NCI-H524 treated with DMSO at 0.1 percent for 48 hours (cell line): ENCODE measurements at regions not wholly inside any gene's neighbourhood (a gene's known extent, or its start where the extent isn't known, plus 50 kb on each side); places are given as distances from the start of the nearest gene placed in this dataset.
A peak's percentile ranks its signal among the peaks of the same experiment; 100 is the strongest.
"Not testable (repeated sequence)": the region's sequence is repeated elsewhere in the genome, so short reads cannot be mapped to it uniquely, and the experiment has no call there.

Experiments
- DNase-seq: peaks from one replicate; lab custom pipeline; 2025; lab: John Stamatoyannopoulos, UW

DNA sequence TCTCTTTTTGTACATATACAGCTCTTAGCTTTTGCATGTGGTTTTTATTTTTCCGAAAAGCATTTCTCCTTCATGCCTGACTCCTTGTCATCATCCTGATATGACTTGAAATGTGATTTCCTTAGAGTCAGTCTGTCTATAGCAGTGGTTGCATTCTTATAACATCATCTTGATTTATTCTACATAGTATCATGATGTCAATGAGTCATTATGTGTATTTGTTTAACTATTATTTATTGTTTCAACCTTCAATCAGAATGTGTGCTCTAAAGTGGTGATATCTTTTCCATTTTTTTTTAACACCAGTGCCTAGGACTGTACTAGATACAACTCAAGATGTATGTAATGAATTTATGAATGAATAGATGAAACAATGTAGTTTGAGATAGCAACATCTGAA, 354.9 kb upstream of the CDH8 start:
- DNase-seq = no peak

DNA sequence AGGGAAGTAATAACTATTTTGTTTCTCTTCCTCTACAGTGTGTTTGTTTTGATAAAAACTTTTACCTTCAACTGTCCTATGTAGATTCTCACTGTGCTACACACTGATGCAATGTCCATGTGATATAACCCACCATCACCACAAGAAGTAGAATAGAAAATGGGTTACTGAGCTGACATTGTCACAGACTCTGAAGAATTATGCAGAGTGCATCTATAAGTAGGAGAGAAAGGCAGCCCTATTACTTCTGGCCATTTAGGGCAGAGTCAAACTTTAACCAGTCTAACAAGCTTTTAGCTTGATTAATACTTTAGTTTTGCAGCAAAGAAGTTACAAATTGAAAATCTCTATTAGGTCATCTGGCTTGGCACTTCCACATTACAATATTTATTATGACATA, 354.0 kb upstream of the CDH8 start:
- DNase-seq = no peak

DNA sequence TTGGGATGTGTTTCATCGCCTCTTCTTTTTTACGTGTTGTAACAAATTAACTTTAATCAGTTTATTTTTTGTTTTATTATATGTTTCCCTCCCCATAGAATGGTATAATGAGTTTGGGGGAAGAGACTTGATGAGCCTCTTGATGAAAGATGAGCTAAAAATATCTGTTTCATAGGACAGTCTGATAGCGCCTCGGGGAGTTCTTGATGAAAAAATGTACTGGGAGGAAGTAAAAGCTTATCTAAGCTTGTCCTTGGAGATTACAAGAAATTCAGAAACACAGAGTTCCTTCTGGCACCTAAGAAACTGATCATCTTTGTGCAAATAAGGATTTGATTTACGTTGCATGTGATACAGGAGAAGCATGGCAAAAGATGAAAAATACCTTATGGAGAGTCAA, 350.2 kb upstream of the CDH8 start:
- DNase-seq = no peak

DNA sequence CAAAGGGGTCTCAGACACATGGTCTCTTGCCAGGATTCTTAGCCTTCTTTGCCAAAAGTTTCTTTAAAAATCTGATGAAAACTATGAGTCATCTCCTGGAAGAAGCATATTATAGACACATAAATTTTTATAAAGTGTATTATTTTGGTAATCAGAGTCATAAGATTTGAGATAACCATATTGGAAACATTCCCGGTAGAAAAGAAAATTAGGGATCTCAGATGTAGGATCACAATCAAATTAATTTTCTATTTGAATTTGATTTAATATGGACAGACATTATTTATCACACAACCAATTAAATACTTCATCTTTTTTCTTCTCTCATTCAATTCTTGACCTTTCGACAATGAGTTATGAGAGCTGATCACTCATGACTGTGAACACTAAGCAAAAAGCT, 347.7 kb upstream of the CDH8 start:
- no peak for DNase-seq

DNA sequence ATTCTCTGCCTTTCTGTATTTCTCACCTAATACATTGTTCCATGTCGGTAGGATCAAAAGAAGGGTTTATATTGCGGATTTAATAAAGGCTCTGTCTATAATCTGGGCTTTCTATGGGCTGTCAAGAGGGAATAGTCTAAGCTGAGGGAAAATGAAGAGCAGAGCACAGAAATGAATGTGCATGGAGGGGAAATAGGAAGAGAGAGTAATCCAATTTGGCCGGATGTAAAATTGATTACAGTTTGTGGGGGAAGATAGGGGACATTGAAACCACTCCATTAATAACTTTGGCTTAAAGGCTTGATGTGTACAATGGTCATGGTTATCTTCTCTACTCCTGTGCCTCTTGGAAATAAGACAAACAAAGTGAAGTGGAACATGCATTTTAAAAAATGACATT, 334.2 kb upstream of the CDH8 start:
- no peak for DNase-seq

DNA sequence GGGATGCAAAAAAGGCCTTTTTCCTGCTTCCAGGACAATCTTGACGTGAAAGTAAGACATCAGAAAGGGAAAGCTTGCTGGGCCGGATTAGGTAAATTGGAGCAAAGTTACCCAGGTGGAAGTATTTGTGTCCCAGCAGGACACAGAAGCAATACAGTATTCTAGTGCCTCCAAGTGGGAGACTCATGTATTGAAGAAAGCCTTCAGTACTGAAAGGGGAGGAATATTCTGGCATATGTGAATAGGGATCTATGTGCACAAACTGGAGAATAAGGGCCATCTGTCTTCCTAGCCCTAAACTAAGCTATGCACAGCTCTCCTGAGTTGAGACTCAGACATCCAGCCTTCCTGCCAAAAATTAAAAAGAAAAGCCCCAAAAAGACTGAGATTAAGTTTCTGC, 327.3 kb upstream of the CDH8 start:
- DNase-seq = peak; percentile 13

DNA sequence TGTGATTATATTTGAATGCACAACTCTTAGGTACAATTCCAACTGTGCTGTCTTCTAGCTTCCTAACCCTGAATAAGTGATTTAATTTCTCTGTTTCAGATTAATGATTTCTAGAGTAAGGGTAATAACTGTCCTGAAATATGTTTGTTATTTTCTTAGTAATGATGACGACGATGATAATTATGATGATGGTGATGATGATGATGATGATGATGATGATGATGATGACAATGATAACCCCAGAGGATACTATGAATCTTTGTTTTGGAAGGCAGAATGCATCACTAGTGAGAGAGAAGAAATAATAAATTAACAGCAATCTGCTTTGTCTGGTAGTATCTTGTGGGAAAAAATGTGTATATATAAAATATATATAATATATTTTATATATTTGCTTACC, 317.1 kb upstream of the CDH8 start:
- DNase-seq = no peak

DNA sequence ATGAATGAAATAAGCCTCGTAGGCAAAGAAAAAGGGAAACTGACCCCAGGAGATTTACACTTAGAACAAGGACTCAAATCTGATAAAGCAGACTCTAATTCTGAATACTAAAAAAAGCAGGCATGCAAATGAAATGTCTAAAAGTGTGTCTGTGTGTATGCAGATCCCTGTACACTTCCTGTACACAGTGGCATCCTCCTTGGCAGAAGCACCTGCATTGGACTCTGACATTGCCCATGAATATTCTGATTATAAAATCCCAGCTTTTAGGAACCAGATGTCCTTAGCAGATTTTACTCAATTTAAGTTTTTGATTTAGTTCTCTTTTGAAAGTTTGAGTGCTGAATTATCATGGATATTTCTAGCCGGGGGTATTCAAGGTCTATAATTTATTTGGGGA, 306.0 kb upstream of the CDH8 start:
- no peak for DNase-seq

DNA sequence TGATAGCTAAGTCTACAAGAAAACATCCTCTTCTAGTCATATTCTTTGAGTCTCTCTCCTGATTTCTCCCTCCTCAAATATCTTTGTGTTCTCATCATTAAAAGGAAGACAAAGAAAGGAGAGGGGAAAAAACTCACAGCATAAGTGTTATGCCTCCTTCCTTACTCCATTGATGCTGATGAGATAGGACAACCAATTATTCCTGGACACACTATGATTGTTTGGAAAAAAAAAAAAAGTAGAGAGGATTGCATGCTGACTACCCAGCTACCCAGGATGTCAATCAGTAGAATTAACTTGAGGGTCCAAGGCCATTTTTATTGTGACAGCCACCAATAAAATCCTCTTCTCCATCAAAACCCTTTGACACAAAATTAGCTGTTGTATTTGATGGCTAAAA, 299.1 kb upstream of the CDH8 start:
- no peak for DNase-seq

DNA sequence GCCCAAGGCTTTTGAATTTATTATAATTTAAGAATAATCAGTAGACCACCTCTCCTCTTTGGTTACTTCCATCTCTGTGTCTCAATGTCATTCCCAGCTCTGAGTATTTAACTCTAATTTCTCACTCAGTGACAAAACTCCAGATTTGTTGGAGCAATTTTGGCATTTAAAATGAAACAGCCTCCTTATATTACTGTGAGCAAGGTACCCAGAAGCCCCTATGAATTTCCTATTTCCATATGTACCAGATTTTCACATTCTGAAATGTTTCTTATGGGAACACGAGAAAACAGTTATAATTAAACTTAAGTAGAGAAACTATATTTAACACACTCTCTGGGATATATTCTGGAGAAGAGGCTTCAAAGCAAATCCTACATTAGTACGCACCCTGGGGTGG, 285.4 kb upstream of the CDH8 start:
- no peak for DNase-seq

DNA sequence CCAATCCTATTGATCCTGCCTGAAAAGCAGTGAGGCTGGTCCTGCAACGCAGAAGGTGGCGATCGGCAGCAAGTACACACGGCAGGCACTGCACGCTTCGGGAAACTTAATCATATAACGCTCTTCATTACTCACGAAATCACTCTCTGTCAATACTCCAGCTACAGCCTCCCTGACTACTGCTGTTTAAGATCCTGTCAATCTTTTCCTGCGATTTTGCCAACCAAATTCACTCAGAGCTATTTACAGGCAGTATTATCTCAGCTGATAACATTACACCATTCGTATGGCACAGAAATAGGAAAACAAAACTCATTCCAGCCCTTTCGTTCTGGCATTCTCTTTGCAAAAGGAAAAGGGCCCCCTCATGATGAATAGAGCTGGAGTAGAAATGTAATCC, 262.4 kb upstream of the CDH8 start:
- DNase-seq = no peak

DNA sequence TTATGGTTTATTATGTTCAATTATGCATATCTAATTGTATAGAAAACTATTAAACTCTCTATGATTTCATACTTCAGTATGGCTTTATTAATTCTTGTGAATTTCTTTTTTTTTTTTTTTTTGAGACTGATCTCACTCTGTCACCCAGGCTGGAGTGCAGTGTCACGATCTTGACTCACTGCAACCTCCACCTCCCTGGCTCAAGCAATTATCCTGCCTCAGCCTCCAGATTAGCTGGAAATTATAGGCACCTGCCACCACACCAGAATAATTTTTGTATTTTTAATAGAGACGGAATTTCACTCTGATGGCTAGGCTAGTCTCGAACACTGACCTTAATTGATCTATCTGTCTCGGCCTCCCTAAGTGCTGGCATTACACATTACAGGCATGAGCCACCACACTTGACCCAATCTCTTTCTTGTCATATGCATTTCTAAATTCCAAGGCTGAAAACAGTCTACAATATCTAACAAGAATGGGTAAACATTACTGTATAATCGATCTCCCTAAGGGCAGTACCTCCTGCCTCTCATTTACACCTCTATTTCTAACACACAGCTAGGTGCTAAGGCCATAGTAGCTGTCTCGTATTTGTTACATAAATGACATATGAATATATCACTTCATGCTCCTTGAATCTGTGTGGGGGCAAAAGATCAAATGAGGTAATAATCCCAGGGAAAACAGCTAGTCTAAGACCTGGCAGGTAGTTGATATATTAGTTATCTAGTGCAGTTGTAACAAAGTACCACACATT, 258.2 kb upstream of the CDH8 start:
- DNase-seq = no peak

DNA sequence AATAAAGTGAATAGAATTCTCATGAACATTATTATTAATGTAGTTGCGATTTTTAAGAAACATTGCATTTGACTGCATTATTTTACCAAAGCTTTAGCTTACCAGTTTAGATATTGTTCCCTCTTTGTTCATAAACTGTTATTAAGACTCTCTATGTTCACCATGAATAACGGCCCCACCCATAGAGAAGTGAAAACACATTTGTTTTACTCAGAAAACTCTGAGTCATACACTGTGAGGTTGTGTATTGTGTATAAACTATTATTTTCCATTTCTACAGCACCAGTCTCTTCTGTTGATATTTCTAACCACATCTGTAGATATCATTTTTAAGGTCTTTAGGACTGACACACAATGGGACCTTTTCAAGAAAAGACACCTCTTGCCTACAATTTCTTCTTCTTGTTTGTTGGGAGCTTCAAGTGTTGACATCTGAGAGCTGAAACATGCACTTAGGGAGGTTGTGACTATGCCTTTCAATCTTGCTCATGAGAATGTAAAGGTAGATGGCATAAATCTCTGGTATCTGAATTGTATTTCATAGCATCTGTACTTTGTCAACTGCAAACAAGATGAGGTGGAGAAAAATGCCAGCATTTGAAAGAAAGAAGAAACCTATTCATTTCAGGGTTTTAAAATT, 252.9 kb upstream of the CDH8 start:
- no peak for DNase-seq

DNA sequence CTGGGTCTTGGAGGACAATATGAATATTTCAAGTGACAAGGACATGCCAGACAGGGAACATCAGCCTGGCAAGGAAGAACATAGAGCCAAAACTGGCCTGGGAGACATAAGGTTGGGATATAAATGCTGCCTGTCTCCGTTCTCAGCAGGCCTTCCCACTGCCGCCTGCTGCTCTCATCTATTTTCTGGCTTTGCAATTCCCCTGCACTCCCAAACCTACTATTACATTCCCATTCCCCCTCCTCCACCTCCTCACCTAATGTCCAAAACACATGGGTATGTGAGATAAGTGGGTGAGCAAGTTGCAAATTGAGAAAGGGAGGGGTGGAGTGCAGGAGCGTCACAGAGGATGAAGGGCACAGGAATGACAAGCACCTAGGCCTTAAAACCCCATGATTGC, 244.3 kb upstream of the CDH8 start:
- DNase-seq = no peak

DNA sequence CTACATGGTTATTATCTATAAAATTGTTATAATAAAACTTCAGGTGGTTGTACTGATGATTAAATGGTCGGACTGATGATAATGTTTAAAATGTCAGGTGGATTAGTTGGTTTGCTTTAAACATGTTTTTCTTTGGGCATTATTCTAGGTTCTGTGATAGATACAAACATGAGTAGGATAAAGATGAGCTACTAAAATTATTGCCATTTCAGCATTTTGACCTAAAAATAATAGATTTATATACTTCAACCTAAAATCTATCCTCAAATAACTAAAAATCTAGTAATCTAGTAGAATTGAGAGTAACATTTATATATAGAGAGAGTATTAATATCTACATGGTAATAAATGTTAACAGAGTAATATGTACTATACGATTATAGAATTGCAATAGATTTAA, 241.7 kb upstream of the CDH8 start:
- DNase-seq = no peak

DNA sequence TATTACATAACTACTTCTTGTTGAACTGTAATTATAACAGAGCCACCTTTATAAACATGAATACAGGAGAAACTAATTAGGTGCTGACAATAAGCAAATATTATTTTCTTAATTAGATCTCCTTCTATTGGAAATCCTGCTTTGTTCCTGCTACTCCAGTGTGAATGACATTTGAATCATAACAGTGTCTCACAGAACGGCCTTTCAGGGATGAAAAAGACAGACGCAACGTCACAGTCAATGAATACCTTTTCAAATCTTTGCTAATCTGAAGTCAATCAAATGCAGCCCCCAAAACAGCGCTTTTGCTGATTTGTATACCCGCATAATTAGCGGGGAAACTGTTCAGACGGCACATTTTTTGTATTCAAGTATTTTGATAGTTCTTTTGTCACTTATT, 240.4 kb upstream of the CDH8 start:
- no peak for DNase-seq

DNA sequence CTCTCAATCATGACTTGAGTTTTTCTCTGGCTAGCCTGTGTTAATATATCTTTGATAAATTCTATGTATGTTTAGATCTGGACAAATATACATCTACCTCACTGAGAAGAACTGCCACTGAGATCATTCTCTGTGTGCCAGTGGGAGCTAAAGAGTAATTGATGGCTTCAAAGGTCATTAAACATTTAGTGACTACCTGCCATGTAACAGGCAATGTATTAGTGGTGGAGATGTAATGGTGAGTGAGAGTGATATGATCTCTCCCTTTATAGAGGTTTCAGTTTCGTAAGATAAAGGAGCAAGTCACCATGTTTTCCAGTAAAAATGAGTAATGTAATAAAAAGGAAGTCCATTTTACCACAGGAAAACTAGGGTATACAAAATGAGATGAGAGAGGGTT, 235.8 kb upstream of the CDH8 start:
- DNase-seq = no peak

DNA sequence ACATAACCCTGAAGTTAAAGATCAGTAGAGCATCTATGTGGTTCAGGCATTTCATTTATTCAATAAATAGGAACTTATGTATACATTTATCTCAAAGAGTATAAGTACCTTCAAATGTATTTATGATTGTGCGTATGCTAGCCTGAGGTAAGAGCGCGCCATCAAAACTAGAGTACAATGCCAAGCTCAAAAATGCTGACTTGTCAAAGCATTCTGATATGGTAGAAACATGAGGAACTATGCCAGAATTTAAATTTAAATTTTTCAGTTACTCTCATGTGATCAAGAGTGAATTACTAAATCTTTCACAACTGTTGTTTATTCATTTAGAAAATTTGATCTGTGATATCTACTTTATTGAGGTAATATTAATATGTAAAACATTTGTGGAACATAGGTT, 225.5 kb upstream of the CDH8 start:
- no peak for DNase-seq

DNA sequence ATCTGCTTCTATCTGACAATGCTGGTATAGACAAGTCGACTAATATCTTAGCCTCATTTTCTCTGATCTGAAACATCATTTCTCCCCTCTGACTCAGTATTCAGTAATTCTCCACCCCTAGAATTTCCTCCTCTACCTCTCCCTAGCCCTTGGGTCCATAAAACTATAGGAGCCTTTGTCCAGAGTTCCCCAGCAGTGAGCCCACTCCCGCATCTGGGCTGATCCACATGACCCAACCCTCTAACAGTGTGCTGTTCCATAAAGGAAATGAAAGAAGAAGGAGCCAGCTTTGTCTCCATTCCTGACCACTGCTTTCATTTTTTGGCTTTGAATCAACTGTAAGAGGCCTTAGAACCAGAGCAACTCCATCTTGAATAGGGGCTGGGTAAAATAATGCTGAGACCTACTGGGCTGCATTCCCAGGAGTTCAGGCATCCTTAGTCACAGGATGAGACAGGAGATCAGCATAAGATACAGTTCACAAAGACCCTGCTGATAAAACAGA, 222.7 kb upstream of the CDH8 start:
- not testable (repeated sequence) for DNase-seq

DNA sequence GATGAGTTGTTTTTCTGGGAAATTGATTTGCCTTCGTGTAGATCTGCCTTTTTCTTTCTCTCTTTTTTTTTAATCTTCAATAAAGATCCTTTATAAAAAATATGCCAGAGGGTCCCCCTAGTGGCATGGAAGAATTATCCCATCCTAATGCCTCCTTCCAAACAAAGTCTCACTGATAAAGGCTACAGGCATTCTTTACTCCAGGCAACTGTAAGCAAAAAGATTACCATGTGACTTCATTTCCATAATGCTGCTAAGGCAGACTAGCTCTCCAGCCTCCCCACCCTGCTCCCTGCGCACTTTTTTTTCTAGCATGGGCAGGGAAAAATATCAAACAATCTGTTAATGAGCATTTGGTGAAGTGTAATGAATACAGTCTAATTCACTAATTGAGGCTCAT, 220.2 kb upstream of the CDH8 start:
- DNase-seq = no peak

DNA sequence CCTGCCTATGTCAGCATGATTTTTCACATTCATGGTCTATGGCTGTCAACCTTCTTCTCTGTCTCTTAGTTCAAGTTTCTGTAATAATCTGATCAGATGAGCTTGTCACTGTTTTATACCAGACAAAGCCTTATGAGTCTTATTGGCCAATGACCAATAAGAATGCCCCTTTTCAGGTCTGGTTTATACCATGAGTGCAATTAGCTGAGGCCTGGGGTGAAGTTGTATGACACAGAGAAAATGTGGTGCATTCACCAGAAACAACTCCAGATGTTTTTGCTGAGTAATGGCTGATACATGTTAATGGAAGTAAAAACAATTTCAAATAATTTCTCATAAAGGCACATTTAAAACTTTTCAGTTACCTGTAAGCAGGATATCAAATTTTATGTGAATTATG, 218.6 kb upstream of the CDH8 start:
- DNase-seq = no peak

DNA sequence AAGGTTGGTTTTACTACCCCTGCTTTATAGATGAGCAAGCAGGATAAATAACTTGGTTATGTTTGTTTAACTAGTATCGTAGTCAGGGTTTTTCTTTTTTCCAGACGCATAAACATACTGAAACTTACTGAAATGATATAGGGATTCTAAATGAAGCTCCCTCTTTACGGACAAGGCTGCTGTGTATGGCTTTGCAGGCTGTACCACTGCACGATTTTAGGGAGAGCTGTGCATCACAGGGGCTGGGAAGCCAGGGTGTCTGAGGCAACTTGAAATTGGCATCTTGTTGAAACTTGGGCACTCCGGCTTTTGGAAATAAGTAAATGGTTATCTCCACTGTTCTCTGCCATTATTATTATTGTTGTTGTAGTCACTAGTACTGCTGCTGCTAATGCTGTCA, 218.1 kb upstream of the CDH8 start:
- DNase-seq = no peak

DNA sequence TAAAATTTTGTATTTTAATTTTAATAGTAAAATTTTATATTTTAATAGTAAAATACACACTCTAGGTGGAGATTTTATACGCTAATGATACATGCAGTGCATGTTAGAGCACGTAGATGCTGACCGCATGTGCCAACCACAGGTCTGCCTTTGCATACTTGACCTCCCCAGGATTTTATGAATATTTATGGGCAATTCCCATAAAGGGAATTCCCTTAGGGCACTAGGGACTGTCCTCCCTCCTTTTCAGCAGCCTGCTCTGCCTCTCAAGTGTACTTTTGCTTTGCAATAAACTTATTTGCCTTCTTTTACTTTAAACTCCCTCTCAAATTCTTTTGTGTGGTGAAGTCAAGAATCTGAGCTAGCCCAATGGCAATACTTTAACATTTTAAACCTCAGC, 217.7 kb upstream of the CDH8 start:
- DNase-seq = no peak

DNA sequence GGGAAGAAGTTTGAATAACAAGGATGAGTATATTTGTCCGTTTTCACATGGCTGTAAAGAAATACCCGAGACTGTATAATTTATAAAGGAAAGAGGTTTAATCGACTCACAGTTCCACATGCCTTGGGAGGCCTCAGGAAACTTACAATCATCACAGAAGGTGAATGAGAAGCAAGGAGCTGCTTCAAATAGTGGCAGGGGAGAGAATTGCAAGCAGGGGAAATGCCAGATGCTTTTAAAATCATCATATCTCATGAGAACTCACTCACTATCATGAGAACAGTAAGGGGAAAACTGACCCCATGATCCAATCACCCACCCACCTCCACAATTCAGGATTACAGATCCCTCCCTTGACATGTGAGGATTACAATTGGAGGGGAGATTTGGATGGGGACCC, 212.8 kb upstream of the CDH8 start:
- DNase-seq = no peak
